Testis (tissue), 2 donors: ENCODE measurements at regions not wholly inside any gene's neighbourhood (a gene's known extent, or its start where the extent isn't known, plus 50 kb on each side); places are given as distances from the start of the nearest gene placed in this dataset.

Experiments
- DNase-seq: peaks from one replicate; pipeline ENCODE4 v3.0.0-alpha.2; 2019
- H3K27ac ChIP-seq, 2 donors: fragments of 200-600 bp; sonication (generic); one replicate each; pipeline ENCODE4 v1.5.1; 2019
- H3K27me3 ChIP-seq: fragments of 200-600 bp; sonication (generic); one replicate; pipeline ENCODE4 v1.5.1; 2019
- H3K36me3 ChIP-seq: fragments of 200-600 bp; sonication (generic); one replicate; pipeline ENCODE4 v1.5.1; 2017; ENCODE audit warnings: low read depth; ENCODE audit errors: missing control alignments
- H3K4me1 ChIP-seq: fragments of 200-600 bp; sonication (generic); one replicate; pipeline ENCODE4 v1.5.1; 2019
- H3K4me3 ChIP-seq, 2 donors: fragments of 200-600 bp; sonication (generic); one replicate each; pipeline ENCODE4 v1.5.1; 2017 to 2019
- H3K9me3 ChIP-seq: fragments of 200-600 bp; sonication (generic); one replicate; pipeline ENCODE4 v1.5.1; 2017
- POLR2A ChIP-seq: fragments of 450-650 bp; IDR thresholded peaks from one replicate; pipeline ENCODE4 v1.6.1; 2017; ENCODE audit warnings: antibody characterized with exemption, mild to moderate bottlenecking, moderate library complexity
- WGBS, 2 donors: methylation state at CpG; one replicate each; pipeline ENCODE4 v1.1.5; 2018; 5-methylcytosine and 5-hydroxymethylcytosine counted together
- intact Hi-C: fragments of 100-400 bp; cut with DNase I; formaldehyde crosslinking; loops from one replicate; pipeline ENCODE4 v1.15.1; 2023; ENCODE audit warnings: low total_unique reads
- TF ChIP-seq, protein P1 (sequence below), 3 experiments: fragments of 450-650 bp in 2 of 3; fragments of 200-600 bp in 1 of 3; sonication (generic) in 1 of 3; IDR thresholded peaks; one replicate each; pipeline ENCODE4 v1.5.1; 2016 to 2019; ENCODE audit warnings: antibody characterized with exemption in 3 of 3, mild to moderate bottlenecking in 2 of 3, moderate library complexity in 1 of 3

DNA sequence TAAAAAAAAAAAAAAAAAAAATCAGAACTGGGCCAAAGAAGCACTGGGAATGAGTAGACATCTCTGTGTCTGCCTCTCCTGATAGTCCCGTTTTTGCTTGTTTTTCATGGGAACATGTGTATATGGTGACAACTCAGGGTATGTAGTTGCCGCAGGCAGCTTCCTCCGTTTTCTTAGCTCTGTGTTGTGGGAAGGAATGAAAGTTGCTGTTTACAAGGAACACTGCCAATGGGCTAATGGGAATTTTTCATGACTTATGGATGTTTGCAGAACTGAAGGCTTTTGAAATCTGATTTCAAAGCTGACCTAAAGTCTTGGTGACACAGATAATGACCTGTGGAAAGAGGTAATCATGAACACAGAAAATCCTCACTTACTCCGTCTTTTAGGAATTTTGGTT is 146.4 kb upstream of the BTG1 start:
- Histone ChIP-seq H3K27ac (no peak overlapping the region), H3K36me3 (no peaks in the 10 kb centered on the region), H3K4me1 (no peaks in the 10 kb centered on the region), H3K9me3 (no peaks in the 10 kb centered on the region), H3K4me3 (no peak overlapping the region), H3K27me3 (no peaks in the 10 kb centered on the region)
- no peak for TF ChIP-seq POLR2A
- TF ChIP-seq, protein P1, sequence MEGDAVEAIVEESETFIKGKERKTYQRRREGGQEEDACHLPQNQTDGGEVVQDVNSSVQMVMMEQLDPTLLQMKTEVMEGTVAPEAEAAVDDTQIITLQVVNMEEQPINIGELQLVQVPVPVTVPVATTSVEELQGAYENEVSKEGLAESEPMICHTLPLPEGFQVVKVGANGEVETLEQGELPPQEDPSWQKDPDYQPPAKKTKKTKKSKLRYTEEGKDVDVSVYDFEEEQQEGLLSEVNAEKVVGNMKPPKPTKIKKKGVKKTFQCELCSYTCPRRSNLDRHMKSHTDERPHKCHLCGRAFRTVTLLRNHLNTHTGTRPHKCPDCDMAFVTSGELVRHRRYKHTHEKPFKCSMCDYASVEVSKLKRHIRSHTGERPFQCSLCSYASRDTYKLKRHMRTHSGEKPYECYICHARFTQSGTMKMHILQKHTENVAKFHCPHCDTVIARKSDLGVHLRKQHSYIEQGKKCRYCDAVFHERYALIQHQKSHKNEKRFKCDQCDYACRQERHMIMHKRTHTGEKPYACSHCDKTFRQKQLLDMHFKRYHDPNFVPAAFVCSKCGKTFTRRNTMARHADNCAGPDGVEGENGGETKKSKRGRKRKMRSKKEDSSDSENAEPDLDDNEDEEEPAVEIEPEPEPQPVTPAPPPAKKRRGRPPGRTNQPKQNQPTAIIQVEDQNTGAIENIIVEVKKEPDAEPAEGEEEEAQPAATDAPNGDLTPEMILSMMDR (IDR thresholded peaks at IDR 0.05) = no peak
- 85 to 90% methylated on average over 4 of the region's 4 CpGs for WGBS, 2 donors
- DNase-seq = no peak
- intact Hi-C loops = no loop called here

DNA sequence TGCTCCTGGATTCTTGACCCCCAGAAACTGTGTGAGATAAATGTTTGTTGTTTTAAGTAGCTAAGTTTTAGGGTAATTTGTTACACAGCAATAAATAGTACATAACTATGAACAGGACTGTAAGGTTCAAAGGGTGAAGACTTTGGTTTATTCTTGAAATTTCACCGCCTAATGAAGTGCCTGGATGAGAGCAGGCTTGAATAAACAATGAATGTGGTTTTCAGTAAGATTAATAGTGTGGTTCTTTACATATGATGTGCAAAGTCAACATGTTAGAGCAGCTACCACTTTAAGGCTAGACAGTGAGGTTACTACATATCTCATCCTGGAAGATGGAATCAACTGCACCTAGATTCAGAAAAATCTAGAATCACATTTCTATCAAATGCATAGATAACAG is 145.2 kb upstream of the BTG1 start:
- TF ChIP-seq, protein P1 (IDR thresholded peaks at IDR 0.05) = no peak
- TF ChIP-seq POLR2A = no peak

DNA sequence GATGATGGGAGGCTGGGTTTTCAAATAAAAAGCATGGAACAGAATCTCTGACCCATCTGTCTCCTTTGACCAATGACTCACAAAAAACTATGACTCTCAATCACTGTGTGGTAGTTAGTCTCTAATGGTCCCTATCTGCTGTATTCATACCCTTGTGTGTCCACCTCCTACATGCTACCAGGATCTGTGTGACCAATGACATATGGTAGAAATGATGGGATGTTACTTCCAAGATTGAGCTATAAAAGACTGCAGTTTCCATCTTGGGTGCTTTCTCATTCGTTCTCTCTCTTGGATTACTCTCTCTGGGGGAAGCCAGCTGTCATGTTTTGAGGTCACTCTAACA is 144.7 kb upstream of the BTG1 start:
- TF ChIP-seq, protein P1 (IDR thresholded peaks at IDR 0.05) = no peak
- no peak for TF ChIP-seq POLR2A
- DNase-seq = no peak
- no peaks in the 10 kb centered on the region for H3K9me3 ChIP-seq
- no peaks in the 10 kb centered on the region for H3K36me3 ChIP-seq
- no peak overlapping the region for H3K27ac ChIP-seq
- H3K4me3 ChIP-seq = no peak overlapping the region
- WGBS, 2 donors = 57 to 100% methylated on average over 1 of the region's 1 CpG
- no peaks in the 10 kb centered on the region for H3K4me1 ChIP-seq
- intact Hi-C loops = no loop called here
- H3K27me3 ChIP-seq = no peaks in the 10 kb centered on the region

More for the DNA sequence above, 145.2 kb upstream of the BTG1 start:
- no peak overlapping the region for H3K27ac ChIP-seq
- H3K4me3 ChIP-seq = no peak overlapping the region
- no peaks in the 10 kb centered on the region for H3K9me3 ChIP-seq
- H3K27me3 ChIP-seq = no peaks in the 10 kb centered on the region
- intact Hi-C loops = no loop called here
- 92 to 95% methylated on average over 1 of the region's 1 CpG for WGBS, 2 donors
- no peaks in the 10 kb centered on the region for H3K36me3 ChIP-seq
- no peaks in the 10 kb centered on the region for H3K4me1 ChIP-seq
- DNase-seq = no peak

DNA sequence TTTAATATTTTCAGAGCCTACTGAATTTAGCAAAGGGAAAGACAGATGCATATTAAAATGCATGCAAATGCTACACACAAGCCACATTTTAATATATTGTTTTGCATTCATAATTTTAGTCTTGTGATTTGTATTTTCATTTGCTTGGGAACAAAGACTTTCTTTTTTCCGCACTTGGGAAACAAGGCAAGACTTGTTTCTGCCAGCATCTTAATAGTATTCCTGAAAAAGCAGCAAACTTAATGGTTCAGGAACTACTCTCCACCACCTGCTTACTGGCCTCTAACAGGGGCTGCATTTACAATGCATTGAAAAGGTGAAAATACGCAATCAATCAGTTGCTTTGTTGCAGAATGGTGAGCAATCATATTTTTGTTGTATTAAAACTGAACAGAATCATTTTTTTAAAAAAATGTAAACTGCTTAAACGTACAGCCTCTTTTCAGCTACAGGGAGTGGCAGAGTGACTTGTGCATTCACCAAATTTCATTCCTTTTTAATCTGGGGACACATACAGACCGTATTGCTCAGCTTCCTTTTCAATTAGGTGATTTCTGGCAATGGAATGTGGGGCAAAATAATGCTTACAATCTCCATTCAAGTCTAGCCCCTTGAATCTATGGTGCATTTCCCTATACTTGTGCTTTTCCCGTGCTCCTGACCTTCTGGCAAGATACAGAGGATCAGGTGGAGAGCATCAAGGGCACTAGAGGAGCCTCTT is 144.1 kb upstream of the BTG1 start:
- TF ChIP-seq POLR2A = no peak
- TF ChIP-seq, protein P1 (IDR thresholded peaks at IDR 0.05) = no peak
- intact Hi-C loops = no loop called here
- H3K4me3 ChIP-seq = no peak overlapping the region
- H3K36me3 ChIP-seq = no peaks in the 10 kb centered on the region
- H3K9me3 ChIP-seq = no peaks in the 10 kb centered on the region
- H3K27me3 ChIP-seq = no peaks in the 10 kb centered on the region
- DNase-seq = no peak
- H3K27ac ChIP-seq = no peak overlapping the region
- 89 to 90% methylated on average over 5 of the region's 5 CpGs for WGBS, 2 donors
- H3K4me1 ChIP-seq = no peaks in the 10 kb centered on the region

DNA sequence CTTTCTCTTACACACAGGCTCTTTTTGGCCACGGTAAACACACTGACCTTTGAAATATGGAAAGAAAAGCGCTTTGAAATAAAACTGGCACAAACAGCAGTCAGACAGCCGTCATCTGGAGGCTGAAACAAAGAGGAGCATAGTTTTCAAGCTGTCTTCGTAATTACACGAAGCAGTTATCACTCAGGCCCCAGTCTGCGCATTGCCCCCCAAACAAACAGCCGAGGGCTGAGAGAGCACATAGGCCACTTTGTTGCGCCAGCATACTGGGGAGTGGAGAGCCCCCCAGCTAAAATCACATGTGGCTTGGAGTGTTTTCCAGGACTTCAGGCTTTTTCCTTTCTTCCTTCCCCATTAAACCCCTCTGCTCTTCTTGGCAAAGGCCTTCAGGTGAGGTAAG is 142.9 kb upstream of the BTG1 start:
- H3K36me3 ChIP-seq = no peaks in the 10 kb centered on the region
- no peak overlapping the region for H3K27ac ChIP-seq
- H3K9me3 ChIP-seq = no peaks in the 10 kb centered on the region
- H3K4me1 ChIP-seq = no peaks in the 10 kb centered on the region
- H3K27me3 ChIP-seq = no peaks in the 10 kb centered on the region
- no peak overlapping the region for H3K4me3 ChIP-seq
- no peak for DNase-seq
- intact Hi-C loops = no loop called here
- TF ChIP-seq, protein P1 (IDR thresholded peaks at IDR 0.05) = no peak
- TF ChIP-seq POLR2A = no peak
- 44 to 72% methylated on average over 8 of the region's 8 CpGs for WGBS, 2 donors
